Cerebellar cortex (tissue), 1 donor: ENCODE measurements at regions not wholly inside any gene's neighbourhood (a gene's known extent, or its start where the extent isn't known, plus 50 kb on each side); places are given as distances from the start of the nearest gene placed in this dataset.

Experiments
- DNase-seq: peaks from one replicate; pipeline ENCODE4 v3.0.0-alpha.2; 2015; ENCODE audit warnings: low spot score

DNA sequence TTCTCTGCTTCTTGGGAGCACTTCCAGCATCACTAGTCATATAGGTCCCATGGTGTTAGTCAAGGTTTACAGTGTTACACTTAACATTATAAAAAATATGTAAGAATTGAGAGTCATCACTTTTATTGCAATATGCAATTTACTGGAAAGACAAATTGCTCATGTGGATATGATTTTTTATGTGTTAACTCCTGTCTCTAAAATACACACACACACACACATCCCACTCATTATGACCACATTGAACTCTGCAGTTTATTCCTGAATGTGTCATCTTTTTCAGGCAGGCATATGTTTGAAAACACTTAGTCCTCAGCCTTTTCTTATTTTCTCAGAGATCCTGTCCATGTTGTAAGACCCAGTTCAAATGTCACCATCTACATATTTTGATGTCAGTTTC is 148.5 kb upstream of the MRPS30 start:
- DNase-seq = no peak

DNA sequence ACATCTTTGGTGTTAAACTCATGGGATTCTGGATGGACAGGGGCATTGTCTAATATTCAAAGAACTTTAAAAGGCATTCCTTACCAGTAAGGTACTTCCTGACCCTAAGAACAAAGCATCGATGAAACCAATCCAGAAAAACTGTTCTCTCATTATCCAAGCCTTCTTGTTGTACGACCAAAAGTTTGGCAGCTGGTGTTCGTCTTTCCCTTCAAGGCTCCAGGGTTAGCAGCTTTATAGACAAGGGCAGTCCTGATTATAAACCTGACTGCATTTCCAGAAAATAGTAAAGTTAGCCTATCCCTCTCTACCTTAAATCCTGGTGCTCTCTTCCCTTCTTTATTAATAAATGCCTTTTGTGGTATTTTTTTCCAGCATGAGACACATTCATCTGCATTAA is 149.4 kb upstream of the MRPS30 start:
- DNase-seq = no peak

DNA sequence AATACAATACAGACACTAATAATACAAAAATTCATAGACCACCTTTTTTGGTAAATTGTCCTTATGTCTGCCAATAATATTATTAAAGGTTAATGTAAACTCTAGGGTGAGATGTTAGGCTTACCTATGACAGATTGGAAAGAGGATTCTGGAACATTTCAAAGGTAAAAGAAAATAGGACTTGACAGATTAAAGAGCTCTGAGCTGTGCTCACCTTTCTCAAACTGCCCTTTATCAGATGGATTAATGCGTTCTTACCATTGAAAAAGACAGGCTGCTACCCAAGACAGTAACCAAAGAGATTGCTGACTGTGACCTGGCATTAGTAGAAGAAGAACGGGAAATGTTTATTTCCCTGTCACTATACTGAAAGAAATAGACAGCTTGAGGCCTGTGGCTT is 156.1 kb upstream of the MRPS30 start:
- no peak for DNase-seq

DNA sequence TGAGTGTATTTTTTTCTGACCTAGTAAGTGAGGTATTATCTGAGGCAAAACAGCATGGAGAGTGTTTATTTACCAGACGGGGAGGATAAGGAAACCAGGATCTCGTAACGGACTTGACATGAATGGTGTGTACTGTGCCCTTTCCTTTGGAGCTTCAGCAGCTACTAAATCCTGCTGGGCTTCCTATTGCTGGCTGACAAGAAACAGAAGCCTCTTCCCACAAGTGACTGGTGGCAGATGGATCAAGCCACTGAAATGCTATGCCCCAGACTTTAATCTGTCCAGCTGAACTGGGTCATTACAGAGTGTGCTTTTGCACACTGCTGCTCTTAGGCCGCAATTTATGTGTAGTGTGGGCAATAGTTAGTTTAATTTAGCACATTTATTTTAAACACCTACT is 162.7 kb upstream of the MRPS30 start:
- DNase-seq = peak; percentile 72

DNA sequence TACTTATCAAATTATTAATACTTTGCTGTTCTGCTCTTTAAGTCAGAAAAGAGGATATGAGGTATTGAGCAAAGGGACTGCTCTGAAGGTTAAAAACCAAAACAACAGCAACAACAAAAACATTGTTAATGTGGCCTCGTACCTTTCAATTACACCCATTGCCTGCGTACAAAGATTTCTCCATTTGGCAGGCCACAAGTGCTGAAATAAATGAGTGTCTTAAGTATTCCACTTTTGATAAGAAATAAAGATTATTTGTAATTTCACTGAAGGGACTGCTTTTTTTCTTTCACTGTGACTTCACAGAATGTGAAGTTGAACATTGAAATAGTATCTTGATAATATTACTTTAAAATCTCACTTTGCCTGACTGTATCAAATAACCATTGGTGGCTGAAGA is 163.2 kb upstream of the MRPS30 start:
- no peak for DNase-seq

DNA sequence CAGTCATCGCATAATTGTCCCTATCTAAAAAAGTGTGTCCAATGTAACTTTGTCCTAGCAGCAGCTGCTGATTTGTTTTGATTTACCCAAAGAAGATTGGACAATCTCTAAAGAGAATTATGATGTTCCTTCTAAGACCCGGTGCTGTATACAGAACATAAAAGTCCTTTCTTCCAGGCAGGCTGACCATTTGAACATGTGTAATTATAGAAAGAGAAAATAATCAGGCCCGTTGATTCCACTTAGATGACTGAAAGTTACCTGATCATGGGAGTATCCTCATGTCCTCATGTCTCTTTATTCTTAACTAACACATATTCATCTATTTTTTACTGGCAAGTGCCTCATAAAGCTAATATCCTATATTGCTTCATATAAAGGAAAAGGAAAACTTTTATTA is 164.1 kb upstream of the MRPS30 start:
- no peak for DNase-seq

DNA sequence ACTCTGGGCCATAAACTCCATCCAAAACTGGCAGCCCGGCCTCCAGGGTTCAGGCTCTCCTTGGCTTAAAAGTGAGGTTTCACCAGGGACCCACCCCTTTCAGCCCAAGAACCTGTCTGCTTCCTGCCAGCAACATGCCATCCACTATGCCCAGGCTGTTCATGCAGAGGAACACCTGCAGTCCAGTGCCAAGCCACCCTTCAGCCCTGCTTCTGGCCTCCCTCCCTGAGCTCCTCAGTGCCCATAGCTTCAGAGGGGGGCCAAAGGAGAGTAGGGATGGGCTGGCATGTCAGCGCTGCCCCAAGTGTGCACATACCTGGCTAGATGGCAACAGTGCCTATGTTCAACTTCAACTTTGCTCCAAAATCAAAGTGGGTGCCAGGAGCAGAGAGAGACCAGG is 166.9 kb upstream of the MRPS30 start:
- DNase-seq = no peak

DNA sequence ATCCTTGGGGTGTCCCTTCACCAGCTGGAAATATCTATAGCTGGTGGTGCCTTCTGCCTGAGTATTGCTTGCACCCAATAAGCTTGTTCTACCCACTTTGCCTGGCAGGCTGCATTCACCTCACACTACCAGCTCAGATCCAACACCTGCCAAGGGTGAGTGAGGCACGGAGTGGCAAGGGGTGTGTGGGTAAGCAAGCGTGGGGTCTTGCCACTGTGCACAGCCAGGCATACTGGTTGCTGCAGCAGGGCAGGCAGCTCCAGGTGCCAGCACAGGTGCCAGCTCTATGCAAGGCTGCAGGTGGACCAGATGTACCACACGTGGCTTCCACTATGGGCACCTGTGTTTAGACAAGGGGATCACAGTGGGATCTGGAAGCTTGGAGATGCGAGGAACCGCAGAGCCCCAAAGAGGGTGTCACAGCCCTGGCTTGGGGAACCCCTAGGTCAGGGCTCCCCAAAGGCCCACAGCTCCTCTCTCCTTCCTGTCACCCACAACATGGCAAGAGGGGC is 167.7 kb upstream of the MRPS30 start:
- DNase-seq = no peak

DNA sequence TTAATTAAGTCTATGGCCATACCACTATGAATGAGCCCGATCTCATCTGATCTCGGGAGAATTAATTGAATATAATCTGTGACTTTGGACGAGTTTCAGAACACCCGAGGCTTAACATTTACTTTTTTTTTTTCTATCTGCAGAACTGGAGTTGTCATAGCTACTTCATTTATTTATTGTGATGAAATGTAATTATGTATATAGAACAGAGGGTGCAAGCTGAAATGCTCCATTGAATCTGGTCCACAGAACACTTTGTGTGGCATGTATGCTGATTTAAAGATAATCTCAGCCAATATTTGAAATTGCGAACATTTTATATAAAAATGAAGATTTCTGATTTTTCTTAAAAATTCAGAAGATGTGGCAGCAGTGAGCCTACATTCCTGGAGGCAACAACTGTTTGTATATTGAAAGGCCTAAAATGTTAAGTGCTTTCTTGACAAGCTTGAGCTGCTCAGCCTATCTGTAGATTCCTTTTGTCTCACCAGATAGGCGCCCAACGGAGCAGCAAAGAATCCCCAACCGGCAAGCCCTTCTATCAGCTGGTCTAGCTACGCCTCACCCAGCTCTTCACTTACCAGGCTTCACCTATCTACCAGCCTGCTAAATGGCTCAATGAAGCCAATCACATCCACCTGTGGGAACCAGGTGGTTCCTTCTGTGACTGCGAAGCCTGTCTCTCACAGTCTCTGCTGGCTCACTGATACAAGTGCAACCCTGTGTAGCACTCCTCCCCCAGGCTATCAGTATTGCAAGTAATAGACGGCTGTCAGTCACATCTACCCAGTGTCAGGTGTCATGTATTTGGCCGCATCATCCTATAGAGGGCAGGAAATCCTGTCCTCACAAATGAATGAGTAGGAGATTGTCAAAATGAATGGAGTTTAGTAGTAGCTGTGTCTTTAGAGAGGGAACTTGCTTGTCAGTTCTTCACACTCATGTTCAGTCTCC is 170.6 kb upstream of the MRPS30 start:
- DNase-seq = no peak

DNA sequence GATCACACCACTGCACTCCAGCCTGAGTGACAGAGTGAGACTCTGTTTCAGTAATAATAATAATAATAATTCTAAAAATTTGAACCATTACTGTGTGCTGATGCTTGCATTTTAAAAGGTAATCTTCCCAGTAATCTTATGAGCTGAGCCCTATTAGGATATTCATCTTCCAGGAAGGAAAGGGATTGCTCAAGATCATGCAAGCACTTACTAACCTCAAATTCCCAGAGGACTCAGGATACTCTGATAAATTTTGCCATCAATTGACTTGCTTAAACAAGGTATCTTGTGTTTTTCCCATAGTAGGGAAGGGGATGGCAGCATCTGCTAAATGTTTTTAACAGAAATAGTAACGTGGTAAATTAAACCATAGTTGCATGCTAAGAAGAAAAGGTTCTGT is 176.4 kb upstream of the MRPS30 start:
- DNase-seq = no peak

DNA sequence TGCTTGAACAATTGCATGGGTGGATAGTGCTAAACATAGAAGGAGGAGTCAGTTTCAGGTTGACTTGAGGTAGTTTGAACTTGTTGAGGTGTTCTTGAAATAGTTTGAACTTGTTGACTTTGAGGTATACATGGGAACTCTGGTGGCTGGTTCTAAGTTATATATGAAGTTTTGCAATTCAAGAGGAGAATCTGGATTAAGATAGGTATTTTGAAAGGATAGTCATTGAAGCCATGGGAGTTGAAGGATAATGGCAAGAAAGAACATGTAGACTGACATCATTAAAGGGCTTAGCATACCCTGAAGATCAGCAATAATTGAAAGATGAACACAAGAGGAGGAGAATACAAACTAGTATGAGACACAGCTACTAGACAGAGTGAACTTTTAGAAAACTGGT is 181.9 kb upstream of the MRPS30 start:
- DNase-seq = no peak

DNA sequence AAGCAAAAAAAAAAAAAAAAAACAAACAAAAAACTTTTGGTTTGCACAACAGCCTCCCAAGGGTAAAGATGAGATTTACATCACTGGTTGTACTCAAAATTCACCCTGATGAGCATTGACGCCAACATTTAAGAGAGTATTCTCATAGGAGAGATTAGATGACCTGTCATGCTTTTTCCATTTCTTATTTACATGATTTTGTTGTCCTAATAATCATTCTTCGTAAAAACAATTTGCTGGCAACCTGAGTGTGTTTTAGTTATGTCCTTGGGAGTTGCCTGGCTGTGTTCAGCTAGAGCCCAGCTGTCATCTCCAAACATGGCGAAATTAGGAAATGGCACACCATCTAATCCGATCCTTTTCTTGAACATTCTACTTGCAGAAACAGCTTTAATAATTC is 186.4 kb upstream of the MRPS30 start:
- DNase-seq = no peak

DNA sequence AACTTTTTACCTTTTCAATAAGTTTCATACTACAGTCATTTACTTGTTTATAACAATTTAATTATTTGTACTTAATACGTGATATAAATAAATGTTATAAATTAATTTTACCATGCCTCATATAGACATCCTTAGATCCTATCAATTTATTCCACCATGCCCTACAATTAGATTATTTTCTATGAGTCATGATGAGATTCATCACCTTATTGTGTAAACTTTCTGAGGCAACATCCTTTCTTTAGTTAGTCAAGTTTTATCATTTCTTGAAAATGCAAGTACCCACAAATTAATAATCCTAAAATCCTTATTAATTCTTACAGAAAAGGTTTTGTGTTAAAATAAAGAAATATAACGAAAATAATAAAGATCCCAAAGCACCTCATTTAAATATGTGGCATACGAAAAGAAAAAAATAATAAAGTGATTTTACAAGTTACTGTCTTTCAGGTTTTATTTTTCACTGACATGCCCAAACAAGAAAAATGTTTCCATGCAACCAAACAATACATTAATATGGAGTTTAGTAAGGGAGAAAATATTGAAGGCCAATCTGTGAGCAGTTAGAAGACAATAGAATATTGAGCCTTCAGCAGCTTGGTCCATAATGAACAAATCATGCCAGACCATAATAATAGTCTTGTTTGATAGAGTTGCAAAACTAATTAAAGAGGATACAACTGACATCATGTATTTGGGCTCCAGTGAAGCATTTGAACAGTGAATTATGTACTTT is 188.7 kb upstream of the MRPS30 start:
- no peak for DNase-seq

DNA sequence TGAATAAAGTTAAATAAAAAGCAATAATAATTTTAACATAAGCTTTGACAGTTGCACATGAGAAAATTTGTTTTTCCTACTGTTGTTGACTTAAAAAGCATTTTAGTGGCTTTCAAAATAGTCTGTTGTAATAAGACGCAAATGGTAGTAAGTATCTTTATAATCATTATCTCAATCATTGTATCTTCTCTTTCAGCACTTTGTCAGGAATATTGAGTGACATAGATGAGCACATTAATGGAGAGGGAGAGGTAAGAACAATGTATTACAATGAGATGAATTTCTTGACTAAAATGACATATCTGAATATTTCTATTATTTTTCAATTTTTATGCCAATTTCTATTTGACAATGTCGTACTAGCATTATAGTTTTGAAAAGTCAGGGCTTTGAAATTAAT is 193.9 kb upstream of the MRPS30 start:
- no peak for DNase-seq

DNA sequence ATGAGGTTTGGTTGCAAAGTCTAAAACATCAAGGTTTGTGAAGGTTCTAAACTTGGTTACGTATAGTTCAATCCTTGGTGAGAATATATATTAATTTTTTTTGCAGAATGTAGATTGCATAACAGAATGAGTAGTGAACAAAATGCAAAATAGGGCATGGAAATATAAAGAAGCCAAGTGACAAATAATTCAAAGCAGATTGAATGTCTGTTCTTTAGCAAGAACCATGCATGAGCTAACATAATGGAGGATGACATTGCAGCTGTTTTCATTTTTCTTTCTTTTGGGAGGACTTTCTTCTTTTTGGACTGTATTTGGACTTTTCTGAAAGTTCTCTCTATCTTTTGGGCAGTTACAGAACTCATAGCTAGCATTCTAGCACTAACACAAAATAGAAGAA is 194.8 kb upstream of the MRPS30 start:
- DNase-seq = no peak

DNA sequence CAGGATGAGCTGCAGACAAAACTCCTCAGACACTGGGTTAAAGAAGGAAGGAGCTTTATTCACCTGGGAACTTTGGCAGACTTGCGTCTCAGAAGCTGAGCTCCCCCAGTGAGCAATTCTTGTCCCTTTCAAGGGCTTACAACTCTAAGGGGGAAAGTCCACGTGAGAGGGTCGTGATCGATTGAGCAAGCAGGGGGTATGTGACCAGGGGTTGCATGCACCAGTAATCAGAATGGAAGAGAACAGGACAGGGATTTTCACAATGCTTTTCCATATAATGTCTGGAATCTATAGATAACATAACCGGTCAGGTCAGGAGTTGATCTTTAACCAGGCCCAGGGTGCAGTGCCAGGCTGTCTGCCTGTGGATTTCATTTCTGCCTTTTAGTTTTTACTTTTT is 202.8 kb upstream of the MRPS30 start:
- no peak for DNase-seq

DNA sequence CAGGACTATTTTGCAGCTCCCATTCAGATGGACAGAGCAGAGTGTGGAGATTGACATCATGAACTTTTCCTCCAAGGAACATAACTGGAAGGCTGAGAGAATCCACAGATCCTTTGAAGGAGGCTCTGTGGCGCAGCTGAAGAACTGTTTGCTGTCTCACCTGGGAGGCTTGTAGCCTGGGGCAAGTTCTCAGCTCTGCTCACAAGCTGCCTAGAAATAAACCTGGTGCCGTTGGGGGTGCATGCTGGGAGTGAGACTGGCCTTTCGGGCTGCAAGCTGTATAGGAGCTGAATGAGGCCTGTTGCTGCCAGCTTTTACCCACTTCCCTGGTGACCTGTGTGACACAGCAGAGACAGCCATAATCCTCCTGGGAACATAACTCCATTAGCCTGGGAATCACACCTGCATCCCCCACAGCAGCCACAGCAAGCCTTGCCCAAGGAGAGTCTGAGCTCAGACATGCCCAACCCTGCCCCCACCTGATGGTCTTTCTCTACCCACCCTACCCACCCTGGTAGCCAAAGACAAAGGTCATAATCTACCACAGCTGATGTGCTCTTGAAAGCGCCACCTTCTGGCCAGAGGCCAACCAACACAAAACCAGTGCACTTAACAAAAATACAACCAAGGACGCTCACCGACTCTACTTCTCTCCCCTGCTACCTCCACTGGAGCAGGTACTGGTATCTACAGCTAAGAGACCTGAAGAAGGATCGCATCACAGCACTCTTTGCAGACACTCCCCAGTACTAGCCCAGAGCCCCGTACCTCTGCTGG is 205.1 kb upstream of the MRPS30 start:
- no peak for DNase-seq

DNA sequence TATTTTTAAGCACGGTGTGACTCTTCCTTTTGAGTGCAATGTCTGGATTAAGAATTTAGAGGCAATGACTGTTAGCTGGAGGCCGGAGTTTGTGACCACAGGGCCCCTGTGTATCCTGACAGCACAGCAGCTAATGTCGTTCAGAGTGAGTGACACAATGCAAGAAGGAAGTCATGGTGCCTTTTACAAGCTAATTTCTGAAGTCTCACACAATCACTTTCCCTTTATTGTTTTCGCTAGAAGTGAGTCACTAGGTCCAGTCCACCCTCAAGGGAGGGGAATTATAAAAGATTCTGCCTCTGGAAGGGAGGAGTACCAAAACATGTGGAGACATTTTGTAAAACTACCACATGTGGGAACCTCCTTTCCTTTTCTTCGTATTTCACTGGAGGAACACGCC is 185.5 kb upstream of the FGF10 start:
- no peak for DNase-seq

DNA sequence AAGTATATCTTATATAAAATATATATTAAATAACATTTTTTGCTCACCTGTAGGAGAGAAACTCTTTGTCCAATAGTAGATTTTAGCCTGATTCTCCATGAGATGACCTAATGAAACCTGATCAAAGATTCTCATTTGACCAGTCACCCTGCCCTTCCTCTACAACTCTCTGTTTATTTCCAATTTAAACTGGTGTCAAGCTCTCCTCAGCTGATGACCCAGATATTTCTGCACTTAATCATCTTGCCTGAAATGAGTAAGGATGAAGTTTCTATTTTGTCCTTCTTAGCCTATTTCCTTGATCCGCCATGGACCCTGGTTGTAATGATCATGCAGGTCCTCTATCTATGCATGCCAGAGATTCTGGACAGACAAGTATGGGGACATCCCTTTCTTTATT is 179.3 kb upstream of the FGF10 start:
- DNase-seq = no peak

DNA sequence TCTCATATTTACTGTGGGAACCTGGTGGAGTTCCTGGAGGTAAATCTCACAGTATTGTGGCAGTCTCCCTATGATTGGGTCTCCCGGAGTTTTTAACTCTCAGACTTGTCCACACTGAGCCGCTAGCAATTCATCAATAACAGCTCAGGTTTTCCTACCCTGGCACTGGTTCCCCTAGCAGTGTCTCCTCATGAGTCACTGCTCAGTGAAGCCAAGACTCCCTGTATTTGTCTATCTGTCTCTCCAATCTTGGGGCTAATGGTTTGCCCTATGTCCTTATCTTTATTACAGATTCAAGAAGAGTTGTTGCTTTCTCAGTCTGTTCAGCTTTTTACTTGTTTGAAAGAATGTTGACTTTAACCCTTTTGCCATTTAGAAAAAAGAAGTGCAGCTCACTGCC is 176.7 kb upstream of the FGF10 start:
- DNase-seq = no peak

DNA sequence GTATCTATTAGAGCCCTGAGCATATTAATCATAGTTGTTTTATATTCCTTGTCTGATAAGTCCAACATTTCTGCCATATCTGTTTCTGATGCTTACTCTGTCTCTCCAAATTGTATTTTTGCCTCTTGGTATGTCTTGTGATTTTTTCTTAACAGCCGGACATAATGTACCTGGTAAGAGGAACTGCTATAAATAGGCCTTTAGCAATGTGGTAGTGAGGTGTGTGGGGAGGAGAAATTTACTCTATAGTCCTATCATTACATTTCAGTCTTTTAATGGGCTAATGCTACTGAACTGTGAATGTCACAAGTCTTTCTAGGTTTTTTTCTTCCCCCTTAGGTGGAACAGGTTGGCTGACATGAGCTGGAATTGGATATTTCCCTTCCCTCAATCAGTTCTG is 176.1 kb upstream of the FGF10 start:
- no peak for DNase-seq

DNA sequence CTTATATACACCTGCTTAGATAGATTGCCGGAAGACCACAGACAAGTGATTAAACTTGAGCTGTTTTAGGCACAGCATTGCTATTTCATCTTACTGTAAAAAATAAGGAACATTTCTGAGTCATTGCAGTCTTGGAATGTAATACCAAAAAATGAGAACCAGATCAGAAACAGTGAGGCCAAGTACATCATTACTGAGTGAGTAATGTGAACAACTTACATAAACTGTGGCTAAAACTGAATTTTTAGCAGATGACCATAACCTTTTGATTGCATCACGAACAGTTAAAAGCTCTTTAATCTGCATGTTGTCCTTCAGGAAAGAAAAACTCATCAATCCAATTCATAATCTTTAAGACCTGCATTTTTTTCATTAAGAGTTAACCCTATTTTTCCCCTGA is 157.1 kb upstream of the FGF10 start:
- no peak for DNase-seq

DNA sequence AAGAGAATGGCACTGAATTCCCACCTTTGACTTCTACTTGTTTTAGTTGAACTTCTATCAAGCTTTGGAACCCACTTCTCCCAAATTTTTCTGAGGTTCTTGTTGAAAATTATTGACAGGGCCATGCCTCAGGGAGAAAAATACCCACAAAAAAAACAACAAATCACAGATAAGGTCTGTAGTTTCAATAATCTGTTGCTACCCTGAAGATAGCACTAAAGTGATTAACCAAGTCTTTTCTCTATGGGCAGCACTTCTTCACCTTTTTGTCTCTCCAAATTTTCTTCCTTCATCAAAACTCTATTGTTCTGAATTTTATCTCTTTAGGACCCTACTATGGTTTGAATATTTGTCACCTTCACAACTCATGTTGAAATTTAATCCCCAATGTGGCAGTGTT is 154.3 kb upstream of the FGF10 start:
- no peak for DNase-seq
